Panc1 (cell line): ENCODE measurements at regions not wholly inside any gene's neighbourhood (a gene's known extent, or its start where the extent isn't known, plus 50 kb on each side); places are given as distances from the start of the nearest gene placed in this dataset.
A peak's percentile ranks its signal among the peaks of the same experiment; 100 is the strongest.

Experiments used
- ATAC-seq: fragments of 200-7000 bp; cut with Tn5 transposase; 2 replicates; pipeline ENCODE4 v1.9.1; 2020; ENCODE audit warnings: mild to moderate bottlenecking, moderate library complexity
- BruUV-seq: library from RNA; stranded (reverse); fragments of 400-500 nt; replicated peaks from 2 replicates; lab custom pipeline; 2021; lab: Mats Ljungman, UMichigan
- CTCF ChIA-PET: fragments of 300-600 bp; sonication (Branson Sonifier 250); formaldehyde crosslinking; loops from one replicate; lab custom pipeline; 2022; ENCODE audit warnings: antibody characterized with exemption; lab: Charles Lee
- POLR2A ChIA-PET: fragments of 300-600 bp; sonication (Branson Sonifier 250); formaldehyde crosslinking; loops from one replicate; lab custom pipeline; 2022; ENCODE audit warnings: antibody characterized with exemption; lab: Charles Lee
- DNase-seq: peaks from one replicate; pipeline ENCODE4 v3.0.0-alpha.2; 2010; ENCODE audit warnings: low read depth, low spot score
- H3K27ac ChIP-seq: 2 replicates; pipeline ENCODE4 v1.5.1; 2011; ENCODE audit warnings: mild to moderate bottlenecking, low read length, inconsistent platforms
- H3K27me3 ChIP-seq: fragments of 200-500 bp; sonication (Bioruptor generic); 2 replicates; pipeline ENCODE4 v1.6.0; 2014; ENCODE audit warnings: low read length, inconsistent platforms; ENCODE audit not compliant: control insufficient read depth, insufficient read depth
- H3K36me3 ChIP-seq: fragments of 200-500 bp; sonication (Bioruptor generic); 2 replicates; pipeline ENCODE4 v1.5.1; 2014; ENCODE audit warnings: inconsistent platforms, mild to moderate bottlenecking, low read length, moderate library complexity; ENCODE audit not compliant: control insufficient read depth, insufficient read depth
- H3K4me1 ChIP-seq: 2 replicates; pipeline ENCODE4 v1.5.1; 2011; ENCODE audit warnings: inconsistent platforms, mild to moderate bottlenecking, low read length, moderate library complexity; ENCODE audit not compliant: control insufficient read depth, insufficient read depth
- H3K4me3 ChIP-seq, 2 experiments: 2 replicates each; pipeline ENCODE4 v1.5.1; 2011 to 2012; ENCODE audit warnings: low read depth in 2 of 2, low read length in 2 of 2, mild to moderate bottlenecking in 2 of 2, inconsistent platforms in 1 of 2, moderate library complexity in 1 of 2
- H3K9me3 ChIP-seq: fragments of 200-500 bp; sonication (Bioruptor generic); 2 replicates; pipeline ENCODE4 v1.5.1; 2014; ENCODE audit warnings: low read depth, mild to moderate bottlenecking, inconsistent platforms, low read length, moderate library complexity; ENCODE audit not compliant: control insufficient read depth, insufficient read depth
- POLR2AphosphoS5 ChIP-seq: IDR thresholded peaks from 2 replicates; pipeline ENCODE4 v1.6.1; 2012; ENCODE audit warnings: mild to moderate bottlenecking, low read depth, low read length, moderate library complexity
- SIN3A ChIP-seq: IDR thresholded peaks from 2 replicates; pipeline ENCODE4 v1.6.1; 2012; ENCODE audit warnings: low read depth, mild to moderate bottlenecking, low read length, moderate library complexity, borderline replicate concordance; ENCODE audit not compliant: insufficient read depth
- TCF7L2 ChIP-seq: IDR thresholded peaks from 2 replicates; pipeline ENCODE4 v1.6.1; 2011; ENCODE audit warnings: mild to moderate bottlenecking, low read depth, low read length, inconsistent platforms
- in situ Hi-C: cut with HindIII; loops from 2 replicates; pipeline ENCODE4 v1.10.0; 2016; ENCODE audit warnings: low sequenced_read_pairs, low pct_unique_long_range_greater_than_20kb
- intact Hi-C: fragments of 100-400 bp; cut with micrococcal nuclease; formaldehyde crosslinking; loops from one replicate; pipeline ENCODE4 v1.10.0; 2022; ENCODE audit not compliant: unreplicated experiment
- TF ChIP-seq, protein P1 (sequence below), 2 experiments: IDR thresholded peaks; 2 replicates each; pipeline ENCODE4 v1.6.1; 2011 to 2012; ENCODE audit warnings: low read depth in 2 of 2, control low read depth in 1 of 2, low read length in 1 of 2, mild to moderate bottlenecking in 1 of 2, moderate library complexity in 1 of 2; ENCODE audit not compliant: insufficient read depth in 1 of 2
- TF ChIP-seq, protein P2 (sequence below): fragments of 450-650 bp; IDR thresholded peaks from 2 replicates; pipeline ENCODE4 v1.5.1; 2017; ENCODE audit warnings: mild to moderate bottlenecking

DNA sequence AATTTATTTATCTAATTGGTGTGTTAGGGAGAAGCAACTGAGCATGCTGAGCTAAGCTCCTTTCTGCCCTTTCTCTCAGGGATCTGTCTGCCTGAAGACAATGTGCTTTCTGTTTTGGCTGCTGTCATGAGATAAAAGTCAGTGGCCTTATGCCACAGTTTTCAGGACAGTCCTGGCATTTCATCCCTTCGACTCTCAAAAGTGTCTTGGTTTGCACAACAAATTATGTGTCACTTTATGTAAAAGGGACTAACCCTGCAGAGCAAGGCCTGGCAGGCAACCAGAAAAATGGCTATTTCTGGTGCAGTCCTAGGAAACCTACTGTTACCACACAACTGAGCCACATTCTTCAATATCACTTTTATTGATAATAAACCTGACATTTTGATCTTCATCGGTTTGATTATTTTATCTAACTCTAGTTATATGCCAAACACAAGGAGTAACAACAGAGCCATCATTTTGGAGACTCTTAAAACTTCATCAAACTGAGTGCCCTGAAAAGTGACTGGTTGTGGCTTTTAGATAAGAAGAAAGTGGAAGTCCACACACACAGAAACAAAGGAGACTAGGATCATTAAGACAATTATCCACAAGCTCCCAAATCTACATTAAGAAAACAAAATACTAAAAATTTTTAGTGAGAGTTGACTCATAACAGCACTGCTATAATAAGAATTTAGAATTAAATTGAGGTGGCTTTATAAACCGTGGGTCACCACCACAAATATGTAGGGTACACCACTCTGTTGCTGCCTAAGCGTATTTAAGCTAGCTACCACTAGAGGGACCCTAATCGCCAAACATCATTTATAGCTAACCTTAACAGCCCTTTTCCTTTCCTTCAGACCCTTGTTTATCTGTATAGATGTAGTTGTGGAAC, 95.9 kb upstream of the PTPN13 start:
- H3K36me3 ChIP-seq = no peaks in the 10 kb centered on the region
- TF ChIP-seq TCF7L2 = no peak
- no peak for TF ChIP-seq POLR2AphosphoS5
- TF ChIP-seq SIN3A = no peak
- TF ChIP-seq, protein P1, sequence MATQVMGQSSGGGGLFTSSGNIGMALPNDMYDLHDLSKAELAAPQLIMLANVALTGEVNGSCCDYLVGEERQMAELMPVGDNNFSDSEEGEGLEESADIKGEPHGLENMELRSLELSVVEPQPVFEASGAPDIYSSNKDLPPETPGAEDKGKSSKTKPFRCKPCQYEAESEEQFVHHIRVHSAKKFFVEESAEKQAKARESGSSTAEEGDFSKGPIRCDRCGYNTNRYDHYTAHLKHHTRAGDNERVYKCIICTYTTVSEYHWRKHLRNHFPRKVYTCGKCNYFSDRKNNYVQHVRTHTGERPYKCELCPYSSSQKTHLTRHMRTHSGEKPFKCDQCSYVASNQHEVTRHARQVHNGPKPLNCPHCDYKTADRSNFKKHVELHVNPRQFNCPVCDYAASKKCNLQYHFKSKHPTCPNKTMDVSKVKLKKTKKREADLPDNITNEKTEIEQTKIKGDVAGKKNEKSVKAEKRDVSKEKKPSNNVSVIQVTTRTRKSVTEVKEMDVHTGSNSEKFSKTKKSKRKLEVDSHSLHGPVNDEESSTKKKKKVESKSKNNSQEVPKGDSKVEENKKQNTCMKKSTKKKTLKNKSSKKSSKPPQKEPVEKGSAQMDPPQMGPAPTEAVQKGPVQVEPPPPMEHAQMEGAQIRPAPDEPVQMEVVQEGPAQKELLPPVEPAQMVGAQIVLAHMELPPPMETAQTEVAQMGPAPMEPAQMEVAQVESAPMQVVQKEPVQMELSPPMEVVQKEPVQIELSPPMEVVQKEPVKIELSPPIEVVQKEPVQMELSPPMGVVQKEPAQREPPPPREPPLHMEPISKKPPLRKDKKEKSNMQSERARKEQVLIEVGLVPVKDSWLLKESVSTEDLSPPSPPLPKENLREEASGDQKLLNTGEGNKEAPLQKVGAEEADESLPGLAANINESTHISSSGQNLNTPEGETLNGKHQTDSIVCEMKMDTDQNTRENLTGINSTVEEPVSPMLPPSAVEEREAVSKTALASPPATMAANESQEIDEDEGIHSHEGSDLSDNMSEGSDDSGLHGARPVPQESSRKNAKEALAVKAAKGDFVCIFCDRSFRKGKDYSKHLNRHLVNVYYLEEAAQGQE (IDR thresholded peaks at IDR 0.05; ENCODE audit: insufficient read depth in 1 of 2, low read depth in 2 of 2, low read length in 1 of 2) = no peak
- TF ChIP-seq, protein P2, sequence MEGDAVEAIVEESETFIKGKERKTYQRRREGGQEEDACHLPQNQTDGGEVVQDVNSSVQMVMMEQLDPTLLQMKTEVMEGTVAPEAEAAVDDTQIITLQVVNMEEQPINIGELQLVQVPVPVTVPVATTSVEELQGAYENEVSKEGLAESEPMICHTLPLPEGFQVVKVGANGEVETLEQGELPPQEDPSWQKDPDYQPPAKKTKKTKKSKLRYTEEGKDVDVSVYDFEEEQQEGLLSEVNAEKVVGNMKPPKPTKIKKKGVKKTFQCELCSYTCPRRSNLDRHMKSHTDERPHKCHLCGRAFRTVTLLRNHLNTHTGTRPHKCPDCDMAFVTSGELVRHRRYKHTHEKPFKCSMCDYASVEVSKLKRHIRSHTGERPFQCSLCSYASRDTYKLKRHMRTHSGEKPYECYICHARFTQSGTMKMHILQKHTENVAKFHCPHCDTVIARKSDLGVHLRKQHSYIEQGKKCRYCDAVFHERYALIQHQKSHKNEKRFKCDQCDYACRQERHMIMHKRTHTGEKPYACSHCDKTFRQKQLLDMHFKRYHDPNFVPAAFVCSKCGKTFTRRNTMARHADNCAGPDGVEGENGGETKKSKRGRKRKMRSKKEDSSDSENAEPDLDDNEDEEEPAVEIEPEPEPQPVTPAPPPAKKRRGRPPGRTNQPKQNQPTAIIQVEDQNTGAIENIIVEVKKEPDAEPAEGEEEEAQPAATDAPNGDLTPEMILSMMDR = peak; percentile 70; the same call in 1 of the 2 replicates
- H3K4me3 ChIP-seq = no peak overlapping the region
- CTCF ChIA-PET = interaction anchor here (0.5 to 1.4 kb wide), 9 partner anchors 21 to 737 kb away, joined by 3 to 9 read pairs (median 3); partner anchors contain the start of gene PTPN13
- no peak overlapping the region for H3K27ac ChIP-seq
- POLR2A ChIA-PET = no interaction called here
- no TSS peak for BruUV-seq
- peak; percentile 32 for DNase-seq
- intact Hi-C loops (loop anchor here (1.0 kb wide), 1 partner anchor 397 kb away; no protein-coding TSS in a partner anchor), in situ Hi-C loops (no loop called here)
- ATAC-seq = peak; percentile 82
- no peaks in the 10 kb centered on the region for H3K9me3 ChIP-seq
- no peaks in the 10 kb centered on the region; the same call in 1 of the 2 replicates for H3K27me3 ChIP-seq
- H3K4me1 ChIP-seq = no peaks in the 10 kb centered on the region

DNA sequence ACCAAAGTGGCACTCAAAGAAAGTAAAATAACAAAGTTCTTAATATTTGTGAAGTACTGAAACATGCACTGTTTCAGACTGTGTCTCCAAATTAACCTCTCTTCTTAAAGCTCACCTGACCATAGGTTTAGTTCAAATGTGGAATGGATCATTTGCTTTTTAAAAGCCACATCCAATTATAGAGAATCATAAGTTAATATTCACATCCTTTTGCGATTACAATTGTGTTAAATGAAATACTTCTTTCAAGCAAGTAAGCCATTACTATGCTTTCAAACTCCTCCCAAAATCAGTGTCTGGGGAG, 95.3 kb upstream of the PTPN13 start:
- intact Hi-C loops (loop anchor here (1.0 kb wide), 1 partner anchor 396 kb away; no protein-coding TSS in a partner anchor), in situ Hi-C loops (no loop called here)
- no peak for TF ChIP-seq POLR2AphosphoS5
- TF ChIP-seq, protein P2 = peak; percentile 39; the same call in 1 of the 2 replicates
- no peak for TF ChIP-seq TCF7L2
- TF ChIP-seq, protein P1 (IDR thresholded peaks at IDR 0.05; ENCODE audit: insufficient read depth in 1 of 2, low read depth in 2 of 2, low read length in 1 of 2) = no peak
- TF ChIP-seq SIN3A = no peak
- Histone ChIP-seq H3K36me3 (no peaks in the 10 kb centered on the region), H3K27ac (no peak overlapping the region), H3K27me3 (no peaks in the 10 kb centered on the region; the same call in 1 of the 2 replicates), H3K4me3 (no peak overlapping the region), H3K9me3 (no peaks in the 10 kb centered on the region), H3K4me1 (no peaks in the 10 kb centered on the region)
- ChIA-PET CTCF (interaction anchor here (0.5 to 1.4 kb wide), 8 partner anchors 20 to 737 kb away, joined by 3 to 9 read pairs (median 3); partner anchors contain the start of gene PTPN13), POLR2A (no interaction called here)
- ATAC-seq (no peak), DNase-seq (no peak)
- BruUV-seq = no TSS peak
